ENCODE measurements at regions not wholly inside any gene's neighbourhood (a gene's known extent, or its start where the extent isn't known, plus 50 kb on each side); places are given as distances from the start of the nearest gene placed in this dataset.

- Histone ChIP-seq H3K27ac (no peak overlapping the region), H3K36me3 (no peaks in the 10 kb centered on the region), H3K4me1 (no peaks in the 10 kb centered on the region), H3K27me3 (no peaks in the 10 kb centered on the region), H3K9me3 (no peaks in the 10 kb centered on the region), H3K4me3 (no peak overlapping the region)
- TF ChIP-seq, protein P1, sequence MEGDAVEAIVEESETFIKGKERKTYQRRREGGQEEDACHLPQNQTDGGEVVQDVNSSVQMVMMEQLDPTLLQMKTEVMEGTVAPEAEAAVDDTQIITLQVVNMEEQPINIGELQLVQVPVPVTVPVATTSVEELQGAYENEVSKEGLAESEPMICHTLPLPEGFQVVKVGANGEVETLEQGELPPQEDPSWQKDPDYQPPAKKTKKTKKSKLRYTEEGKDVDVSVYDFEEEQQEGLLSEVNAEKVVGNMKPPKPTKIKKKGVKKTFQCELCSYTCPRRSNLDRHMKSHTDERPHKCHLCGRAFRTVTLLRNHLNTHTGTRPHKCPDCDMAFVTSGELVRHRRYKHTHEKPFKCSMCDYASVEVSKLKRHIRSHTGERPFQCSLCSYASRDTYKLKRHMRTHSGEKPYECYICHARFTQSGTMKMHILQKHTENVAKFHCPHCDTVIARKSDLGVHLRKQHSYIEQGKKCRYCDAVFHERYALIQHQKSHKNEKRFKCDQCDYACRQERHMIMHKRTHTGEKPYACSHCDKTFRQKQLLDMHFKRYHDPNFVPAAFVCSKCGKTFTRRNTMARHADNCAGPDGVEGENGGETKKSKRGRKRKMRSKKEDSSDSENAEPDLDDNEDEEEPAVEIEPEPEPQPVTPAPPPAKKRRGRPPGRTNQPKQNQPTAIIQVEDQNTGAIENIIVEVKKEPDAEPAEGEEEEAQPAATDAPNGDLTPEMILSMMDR (IDR thresholded peaks at IDR 0.05), result no peak
- no peak for DNase-seq (ENCODE audit: low spot score)
Measured at GRCh38 chr12:42903736-42904135, 314.2 kb upstream of the PRICKLE1 start.

DNA sequence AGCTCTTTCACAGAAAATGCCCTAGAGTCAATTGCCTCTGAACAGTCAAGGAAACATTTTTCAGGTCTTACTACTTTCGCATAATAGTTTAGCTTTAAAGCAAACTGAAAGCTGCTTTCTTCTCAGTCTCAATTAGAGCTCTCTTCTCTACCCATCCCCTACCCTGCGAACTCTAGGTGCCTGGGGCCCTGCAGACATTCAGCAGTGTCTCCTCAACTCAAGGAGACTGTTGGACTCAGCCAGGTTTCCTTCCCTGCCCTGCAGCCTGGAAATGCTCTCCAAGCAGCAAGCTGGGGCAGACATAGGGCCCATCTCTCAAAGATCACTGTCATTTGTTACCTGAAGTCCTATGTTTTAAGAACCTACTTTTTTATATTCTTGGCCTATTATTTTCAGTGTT lies 312.5 kb upstream of the PRICKLE1 start:
- H3K9me3 ChIP-seq, result no peaks in the 10 kb centered on the region
- H3K27me3 ChIP-seq, result no peaks in the 10 kb centered on the region
- no peaks in the 10 kb centered on the region for H3K4me1 ChIP-seq
- H3K4me3 ChIP-seq, result no peak overlapping the region
- no peaks in the 10 kb centered on the region for H3K36me3 ChIP-seq
- DNase-seq (ENCODE audit: low spot score), result no peak
- no peak overlapping the region for H3K27ac ChIP-seq
- TF ChIP-seq, protein P1 (IDR thresholded peaks at IDR 0.05), result no peak

DNA sequence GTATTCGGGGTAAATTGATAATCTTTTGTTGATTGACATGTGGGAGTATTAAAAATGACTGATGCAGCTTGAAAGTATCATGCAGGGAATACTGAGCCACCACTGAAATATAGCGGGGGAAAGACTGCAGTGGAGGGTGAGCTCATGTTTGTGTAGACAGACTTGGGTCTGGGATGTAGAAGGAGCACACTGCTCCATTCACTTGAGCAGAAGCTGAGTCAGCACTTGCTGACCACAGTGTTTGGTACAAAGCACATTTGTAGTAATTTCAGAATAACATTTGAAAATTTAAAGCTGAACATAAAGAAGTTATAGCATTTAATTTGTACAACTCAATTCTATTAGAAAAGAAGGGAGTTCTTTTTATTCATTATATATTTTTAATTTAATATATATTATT lies 304.3 kb upstream of the PRICKLE1 start:
- H3K36me3 ChIP-seq, result no peaks in the 10 kb centered on the region

DNA sequence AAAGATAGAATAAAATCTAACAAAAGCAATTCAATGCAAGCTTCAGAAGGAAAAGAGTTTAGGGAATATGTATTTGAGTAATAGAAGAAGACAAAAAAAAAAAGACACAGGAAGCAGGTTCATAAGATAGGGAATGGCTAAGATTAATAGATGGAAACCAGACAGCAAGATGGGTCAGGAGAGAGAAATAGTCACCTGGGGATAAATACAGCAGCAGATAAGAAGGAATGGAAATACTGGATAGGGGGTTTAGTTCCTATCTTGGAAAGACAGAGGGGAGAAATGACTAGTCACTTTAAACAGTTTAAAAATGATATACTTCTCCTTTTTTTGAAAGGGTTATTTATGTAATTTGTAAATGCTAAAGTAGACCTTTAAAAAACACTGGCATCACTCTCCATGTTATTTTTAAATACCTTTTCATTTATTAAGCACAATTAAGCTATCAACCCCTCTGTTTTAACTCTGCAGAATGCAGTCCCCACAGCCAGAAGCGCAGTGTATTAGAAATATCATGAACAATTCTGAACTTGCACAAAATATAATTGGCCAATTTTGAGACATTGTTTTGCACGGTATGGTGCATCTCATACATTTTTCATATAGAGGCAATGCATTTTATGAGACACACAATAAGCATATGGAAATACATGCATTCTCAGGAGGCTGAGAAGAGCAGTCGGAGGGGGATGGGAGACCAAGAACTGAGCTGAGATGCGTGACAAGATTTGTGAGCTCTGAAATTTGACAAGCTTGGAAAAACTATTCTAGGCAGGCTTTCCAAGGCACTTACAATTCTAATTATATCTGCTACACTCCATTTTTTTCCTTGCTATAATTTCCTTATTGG lies 303.4 kb upstream of the PRICKLE1 start:
- no peaks in the 10 kb centered on the region for H3K27me3 ChIP-seq
- no peak overlapping the region for H3K27ac ChIP-seq
- H3K9me3 ChIP-seq, result peaks cover 0 to 12% of the 10 kb centered on the region in 2 donors
- H3K36me3 ChIP-seq, result no peaks in the 10 kb centered on the region
- no peak overlapping the region for H3K4me3 ChIP-seq
- TF ChIP-seq, protein P1 (IDR thresholded peaks at IDR 0.05), result no peak
- no peak for DNase-seq (ENCODE audit: low spot score)
- H3K4me1 ChIP-seq, result no peaks in the 10 kb centered on the region

More for the DNA sequence above, 304.3 kb upstream of the PRICKLE1 start:
- Histone ChIP-seq H3K4me1 (no peaks in the 10 kb centered on the region), H3K9me3 (peaks cover 0 to 6% of the 10 kb centered on the region in 2 donors), H3K27me3 (no peaks in the 10 kb centered on the region), H3K27ac (no peak overlapping the region), H3K4me3 (no peak overlapping the region)
- DNase-seq (ENCODE audit: low spot score), result no peak
- TF ChIP-seq, protein P1 (IDR thresholded peaks at IDR 0.05), result no peak

GRCh38 chr12:42887657-42888056 lies 298.1 kb upstream of the PRICKLE1 start:
- Histone ChIP-seq H3K9me3 (peaks cover 0 to 12% of the 10 kb centered on the region in 2 donors), H3K36me3 (no peaks in the 10 kb centered on the region), H3K27me3 (no peaks in the 10 kb centered on the region), H3K4me1 (no peaks in the 10 kb centered on the region), H3K4me3 (no peak overlapping the region), H3K27ac (no peak overlapping the region)
- no peak for DNase-seq (ENCODE audit: low spot score)
- TF ChIP-seq, protein P1 (IDR thresholded peaks at IDR 0.05), result no peak
